GM23338 (cell line): ENCODE measurements at regions not wholly inside any gene's neighbourhood (a gene's known extent, or its start where the extent isn't known, plus 50 kb on each side); places are given as distances from the start of the nearest gene placed in this dataset.

ENCODE experiments used
- EZH2 ChIP-seq: fragments of 200-600 bp; sonication (generic); IDR thresholded peaks from one replicate; pipeline ENCODE4 v1.8.0; 2017; ENCODE audit warnings: antibody characterized with exemption, mild to moderate bottlenecking, low read depth; ENCODE audit not compliant: unreplicated experiment
- EZH2phosphoT487 ChIP-seq: fragments of 200-600 bp; sonication (generic); IDR thresholded peaks from one replicate; pipeline ENCODE4 v1.8.1; 2018; ENCODE audit warnings: antibody characterized with exemption; ENCODE audit not compliant: unreplicated experiment
- POLR2AphosphoS5 ChIP-seq: IDR thresholded peaks from 2 replicates; pipeline ENCODE4 v1.6.1; 2016; ENCODE audit warnings: antibody characterized with exemption, low read depth
- ZNF114 ChIP-seq: fragments of 250-450 bp; sonication (Bioruptor Pico); IDR thresholded peaks from 2 replicates; pipeline ENCODE4 v1.5.0; 2020; ENCODE audit warnings: mild to moderate bottlenecking, moderate library complexity
- TF ChIP-seq, protein P1 (sequence below): IDR thresholded peaks from one replicate; pipeline ENCODE4 v1.6.1; 2018; ENCODE audit warnings: antibody characterized with exemption; ENCODE audit not compliant: unreplicated experiment
- TF ChIP-seq, protein P2 (sequence below): fragments of 250-450 bp; sonication (Bioruptor Pico); IDR thresholded peaks from 2 replicates; pipeline ENCODE4 v1.5.0; 2020; ENCODE audit warnings: mild to moderate bottlenecking, moderate library complexity

GRCh38 chr5:7157083-7157482 is 238.9 kb upstream of the ADCY2 start (continued):
- TF ChIP-seq, protein P1, sequence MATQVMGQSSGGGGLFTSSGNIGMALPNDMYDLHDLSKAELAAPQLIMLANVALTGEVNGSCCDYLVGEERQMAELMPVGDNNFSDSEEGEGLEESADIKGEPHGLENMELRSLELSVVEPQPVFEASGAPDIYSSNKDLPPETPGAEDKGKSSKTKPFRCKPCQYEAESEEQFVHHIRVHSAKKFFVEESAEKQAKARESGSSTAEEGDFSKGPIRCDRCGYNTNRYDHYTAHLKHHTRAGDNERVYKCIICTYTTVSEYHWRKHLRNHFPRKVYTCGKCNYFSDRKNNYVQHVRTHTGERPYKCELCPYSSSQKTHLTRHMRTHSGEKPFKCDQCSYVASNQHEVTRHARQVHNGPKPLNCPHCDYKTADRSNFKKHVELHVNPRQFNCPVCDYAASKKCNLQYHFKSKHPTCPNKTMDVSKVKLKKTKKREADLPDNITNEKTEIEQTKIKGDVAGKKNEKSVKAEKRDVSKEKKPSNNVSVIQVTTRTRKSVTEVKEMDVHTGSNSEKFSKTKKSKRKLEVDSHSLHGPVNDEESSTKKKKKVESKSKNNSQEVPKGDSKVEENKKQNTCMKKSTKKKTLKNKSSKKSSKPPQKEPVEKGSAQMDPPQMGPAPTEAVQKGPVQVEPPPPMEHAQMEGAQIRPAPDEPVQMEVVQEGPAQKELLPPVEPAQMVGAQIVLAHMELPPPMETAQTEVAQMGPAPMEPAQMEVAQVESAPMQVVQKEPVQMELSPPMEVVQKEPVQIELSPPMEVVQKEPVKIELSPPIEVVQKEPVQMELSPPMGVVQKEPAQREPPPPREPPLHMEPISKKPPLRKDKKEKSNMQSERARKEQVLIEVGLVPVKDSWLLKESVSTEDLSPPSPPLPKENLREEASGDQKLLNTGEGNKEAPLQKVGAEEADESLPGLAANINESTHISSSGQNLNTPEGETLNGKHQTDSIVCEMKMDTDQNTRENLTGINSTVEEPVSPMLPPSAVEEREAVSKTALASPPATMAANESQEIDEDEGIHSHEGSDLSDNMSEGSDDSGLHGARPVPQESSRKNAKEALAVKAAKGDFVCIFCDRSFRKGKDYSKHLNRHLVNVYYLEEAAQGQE = no peak
- TF ChIP-seq POLR2AphosphoS5 (no peak), EZH2phosphoT487 (no peak), ZNF114 (CRISPR knock-in tag) (no peak), EZH2 (no peak)
- TF ChIP-seq, protein P2, sequence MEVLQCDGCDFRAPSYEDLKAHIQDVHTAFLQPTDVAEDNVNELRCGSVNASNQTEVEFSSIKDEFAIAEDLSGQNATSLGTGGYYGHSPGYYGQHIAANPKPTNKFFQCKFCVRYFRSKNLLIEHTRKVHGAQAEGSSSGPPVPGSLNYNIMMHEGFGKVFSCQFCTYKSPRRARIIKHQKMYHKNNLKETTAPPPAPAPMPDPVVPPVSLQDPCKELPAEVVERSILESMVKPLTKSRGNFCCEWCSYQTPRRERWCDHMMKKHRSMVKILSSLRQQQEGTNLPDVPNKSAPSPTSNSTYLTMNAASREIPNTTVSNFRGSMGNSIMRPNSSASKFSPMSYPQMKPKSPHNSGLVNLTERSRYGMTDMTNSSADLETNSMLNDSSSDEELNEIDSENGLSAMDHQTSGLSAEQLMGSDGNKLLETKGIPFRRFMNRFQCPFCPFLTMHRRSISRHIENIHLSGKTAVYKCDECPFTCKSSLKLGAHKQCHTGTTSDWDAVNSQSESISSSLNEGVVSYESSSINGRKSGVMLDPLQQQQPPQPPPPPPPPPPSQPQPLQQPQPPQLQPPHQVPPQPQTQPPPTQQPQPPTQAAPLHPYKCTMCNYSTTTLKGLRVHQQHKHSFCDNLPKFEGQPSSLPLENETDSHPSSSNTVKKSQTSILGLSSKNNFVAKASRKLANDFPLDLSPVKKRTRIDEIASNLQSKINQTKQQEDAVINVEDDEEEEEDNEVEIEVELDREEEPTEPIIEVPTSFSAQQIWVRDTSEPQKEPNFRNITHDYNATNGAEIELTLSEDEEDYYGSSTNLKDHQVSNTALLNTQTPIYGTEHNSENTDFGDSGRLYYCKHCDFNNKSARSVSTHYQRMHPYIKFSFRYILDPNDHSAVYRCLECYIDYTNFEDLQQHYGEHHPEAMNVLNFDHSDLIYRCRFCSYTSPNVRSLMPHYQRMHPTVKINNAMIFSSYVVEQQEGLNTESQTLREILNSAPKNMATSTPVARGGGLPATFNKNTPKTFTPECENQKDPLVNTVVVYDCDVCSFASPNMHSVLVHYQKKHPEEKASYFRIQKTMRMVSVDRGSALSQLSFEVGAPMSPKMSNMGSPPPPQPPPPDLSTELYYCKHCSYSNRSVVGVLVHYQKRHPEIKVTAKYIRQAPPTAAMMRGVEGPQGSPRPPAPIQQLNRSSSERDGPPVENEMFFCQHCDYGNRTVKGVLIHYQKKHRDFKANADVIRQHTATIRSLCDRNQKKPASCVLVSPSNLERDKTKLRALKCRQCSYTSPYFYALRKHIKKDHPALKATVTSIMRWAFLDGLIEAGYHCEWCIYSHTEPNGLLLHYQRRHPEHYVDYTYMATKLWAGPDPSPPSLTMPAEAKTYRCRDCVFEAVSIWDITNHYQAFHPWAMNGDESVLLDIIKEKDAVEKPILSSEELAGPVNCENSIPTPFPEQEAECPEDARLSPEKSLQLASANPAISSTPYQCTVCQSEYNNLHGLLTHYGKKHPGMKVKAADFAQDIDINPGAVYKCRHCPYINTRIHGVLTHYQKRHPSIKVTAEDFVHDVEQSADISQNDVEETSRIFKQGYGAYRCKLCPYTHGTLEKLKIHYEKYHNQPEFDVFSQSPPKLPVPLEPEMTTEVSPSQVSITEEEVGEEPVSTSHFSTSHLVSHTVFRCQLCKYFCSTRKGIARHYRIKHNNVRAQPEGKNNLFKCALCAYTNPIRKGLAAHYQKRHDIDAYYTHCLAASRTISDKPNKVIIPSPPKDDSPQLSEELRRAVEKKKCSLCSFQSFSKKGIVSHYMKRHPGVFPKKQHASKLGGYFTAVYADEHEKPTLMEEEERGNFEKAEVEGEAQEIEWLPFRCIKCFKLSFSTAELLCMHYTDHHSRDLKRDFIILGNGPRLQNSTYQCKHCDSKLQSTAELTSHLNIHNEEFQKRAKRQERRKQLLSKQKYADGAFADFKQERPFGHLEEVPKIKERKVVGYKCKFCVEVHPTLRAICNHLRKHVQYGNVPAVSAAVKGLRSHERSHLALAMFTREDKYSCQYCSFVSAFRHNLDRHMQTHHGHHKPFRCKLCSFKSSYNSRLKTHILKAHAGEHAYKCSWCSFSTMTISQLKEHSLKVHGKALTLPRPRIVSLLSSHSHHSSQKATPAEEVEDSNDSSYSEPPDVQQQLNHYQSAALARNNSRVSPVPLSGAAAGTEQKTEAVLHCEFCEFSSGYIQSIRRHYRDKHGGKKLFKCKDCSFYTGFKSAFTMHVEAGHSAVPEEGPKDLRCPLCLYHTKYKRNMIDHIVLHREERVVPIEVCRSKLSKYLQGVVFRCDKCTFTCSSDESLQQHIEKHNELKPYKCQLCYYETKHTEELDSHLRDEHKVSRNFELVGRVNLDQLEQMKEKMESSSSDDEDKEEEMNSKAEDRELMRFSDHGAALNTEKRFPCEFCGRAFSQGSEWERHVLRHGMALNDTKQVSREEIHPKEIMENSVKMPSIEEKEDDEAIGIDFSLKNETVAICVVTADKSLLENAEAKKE (CRISPR knock-in tag) = no peak
